ENCODE measurements at regions not wholly inside any gene's neighbourhood (a gene's known extent, or its start where the extent isn't known, plus 50 kb on each side); places are given as distances from the start of the nearest gene placed in this dataset.

DNA sequence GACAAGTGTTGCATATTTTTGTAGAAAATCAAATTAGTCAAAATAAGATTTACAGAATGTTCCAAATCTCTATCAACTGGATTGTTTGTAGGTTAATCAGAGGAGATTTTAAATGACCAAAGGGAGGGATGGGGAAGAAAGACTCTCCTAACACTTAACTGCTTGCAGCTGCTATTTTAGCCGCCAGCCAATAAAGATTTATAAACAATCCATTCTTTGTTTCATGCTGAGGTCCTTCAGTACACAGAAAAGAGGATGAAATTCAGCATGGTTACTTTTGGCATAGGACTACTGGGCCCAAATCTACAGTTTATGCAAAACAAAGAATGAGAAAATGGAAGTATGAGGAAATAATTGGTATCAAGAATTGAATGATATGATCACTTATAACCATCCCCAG lies 86.4 kb upstream of the FN1 start:
- DNase-seq (ENCODE audit: low read depth) = no peak
- TF ChIP-seq, protein P1, sequence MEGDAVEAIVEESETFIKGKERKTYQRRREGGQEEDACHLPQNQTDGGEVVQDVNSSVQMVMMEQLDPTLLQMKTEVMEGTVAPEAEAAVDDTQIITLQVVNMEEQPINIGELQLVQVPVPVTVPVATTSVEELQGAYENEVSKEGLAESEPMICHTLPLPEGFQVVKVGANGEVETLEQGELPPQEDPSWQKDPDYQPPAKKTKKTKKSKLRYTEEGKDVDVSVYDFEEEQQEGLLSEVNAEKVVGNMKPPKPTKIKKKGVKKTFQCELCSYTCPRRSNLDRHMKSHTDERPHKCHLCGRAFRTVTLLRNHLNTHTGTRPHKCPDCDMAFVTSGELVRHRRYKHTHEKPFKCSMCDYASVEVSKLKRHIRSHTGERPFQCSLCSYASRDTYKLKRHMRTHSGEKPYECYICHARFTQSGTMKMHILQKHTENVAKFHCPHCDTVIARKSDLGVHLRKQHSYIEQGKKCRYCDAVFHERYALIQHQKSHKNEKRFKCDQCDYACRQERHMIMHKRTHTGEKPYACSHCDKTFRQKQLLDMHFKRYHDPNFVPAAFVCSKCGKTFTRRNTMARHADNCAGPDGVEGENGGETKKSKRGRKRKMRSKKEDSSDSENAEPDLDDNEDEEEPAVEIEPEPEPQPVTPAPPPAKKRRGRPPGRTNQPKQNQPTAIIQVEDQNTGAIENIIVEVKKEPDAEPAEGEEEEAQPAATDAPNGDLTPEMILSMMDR (IDR thresholded peaks at IDR 0.05; ENCODE audit: low read depth, low read length, missing control alignments) = no peak
- no peak overlapping the region for H3K4me3 ChIP-seq (ENCODE audit: low read depth, low read length)

DNA sequence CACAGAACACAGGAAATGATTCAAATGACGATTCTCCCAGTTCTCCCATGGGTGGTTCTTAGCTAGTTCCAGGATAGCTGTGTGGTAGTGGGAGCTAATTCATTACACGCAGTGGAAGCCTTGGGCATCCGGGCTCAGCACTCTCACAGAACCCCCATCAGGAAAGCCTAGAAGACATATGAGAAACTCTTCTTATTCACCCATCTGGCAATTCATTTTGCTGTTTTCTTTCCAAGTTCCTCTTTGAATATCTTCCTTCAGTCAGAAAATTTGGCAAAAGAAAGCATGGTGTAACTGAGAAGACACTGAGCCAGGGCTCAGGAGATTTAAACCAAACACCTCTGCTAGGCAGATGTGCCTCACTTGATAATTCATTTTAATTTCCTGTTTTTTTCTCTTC lies 85.2 kb upstream of the FN1 start:
- H3K4me3 ChIP-seq (ENCODE audit: low read depth, low read length) = no peak overlapping the region
- TF ChIP-seq, protein P1 (IDR thresholded peaks at IDR 0.05; ENCODE audit: low read depth, low read length, missing control alignments) = no peak
- DNase-seq (ENCODE audit: low read depth) = no peak

DNA sequence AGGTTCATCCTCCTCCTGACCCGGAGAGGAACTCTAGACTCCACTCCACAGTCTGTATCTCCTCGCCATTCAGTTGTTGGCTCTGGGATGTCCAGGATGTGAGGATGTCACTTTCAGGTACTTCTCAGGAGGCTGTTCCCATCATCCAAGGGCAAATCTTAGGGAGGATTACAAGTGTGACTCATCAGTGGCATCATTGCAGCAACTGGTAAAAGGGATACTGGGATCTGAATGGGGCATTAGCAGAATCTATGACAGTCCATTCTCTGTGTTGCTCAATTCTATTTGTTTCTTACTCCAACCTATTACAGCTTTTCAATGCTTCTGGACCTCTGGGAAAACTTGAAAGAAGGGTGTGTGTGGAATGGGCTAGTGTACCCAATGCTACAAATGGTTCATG lies 81.5 kb upstream of the FN1 start:
- H3K4me3 ChIP-seq (ENCODE audit: low read depth, low read length) = no peak overlapping the region
- TF ChIP-seq, protein P1 (IDR thresholded peaks at IDR 0.05; ENCODE audit: low read depth, low read length, missing control alignments) = no peak
- DNase-seq (ENCODE audit: low read depth) = no peak

DNA sequence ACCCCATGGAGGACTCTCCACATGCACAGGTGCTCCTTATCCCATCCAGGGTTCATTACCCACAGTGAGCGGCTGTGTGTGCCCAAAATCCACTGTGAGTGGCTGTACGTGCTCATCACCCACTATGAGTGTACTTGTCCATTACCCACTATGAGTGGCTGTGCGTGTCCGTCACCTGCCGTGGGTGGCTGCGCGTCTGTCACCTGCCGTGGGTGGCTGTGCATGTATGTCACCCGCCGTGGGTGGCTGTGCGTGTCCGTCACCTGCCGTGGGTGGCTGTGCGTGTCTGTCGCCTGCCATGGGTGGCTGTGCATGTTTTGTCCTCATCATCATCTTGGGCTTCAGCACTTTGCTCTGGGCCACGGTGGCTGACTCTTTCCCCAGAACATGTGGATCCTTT lies 78.6 kb upstream of the FN1 start:
- no peak overlapping the region for H3K4me3 ChIP-seq (ENCODE audit: low read depth, low read length)
- TF ChIP-seq, protein P1 (IDR thresholded peaks at IDR 0.05; ENCODE audit: low read depth, low read length, missing control alignments) = no peak
- DNase-seq (ENCODE audit: low read depth) = no peak

DNA sequence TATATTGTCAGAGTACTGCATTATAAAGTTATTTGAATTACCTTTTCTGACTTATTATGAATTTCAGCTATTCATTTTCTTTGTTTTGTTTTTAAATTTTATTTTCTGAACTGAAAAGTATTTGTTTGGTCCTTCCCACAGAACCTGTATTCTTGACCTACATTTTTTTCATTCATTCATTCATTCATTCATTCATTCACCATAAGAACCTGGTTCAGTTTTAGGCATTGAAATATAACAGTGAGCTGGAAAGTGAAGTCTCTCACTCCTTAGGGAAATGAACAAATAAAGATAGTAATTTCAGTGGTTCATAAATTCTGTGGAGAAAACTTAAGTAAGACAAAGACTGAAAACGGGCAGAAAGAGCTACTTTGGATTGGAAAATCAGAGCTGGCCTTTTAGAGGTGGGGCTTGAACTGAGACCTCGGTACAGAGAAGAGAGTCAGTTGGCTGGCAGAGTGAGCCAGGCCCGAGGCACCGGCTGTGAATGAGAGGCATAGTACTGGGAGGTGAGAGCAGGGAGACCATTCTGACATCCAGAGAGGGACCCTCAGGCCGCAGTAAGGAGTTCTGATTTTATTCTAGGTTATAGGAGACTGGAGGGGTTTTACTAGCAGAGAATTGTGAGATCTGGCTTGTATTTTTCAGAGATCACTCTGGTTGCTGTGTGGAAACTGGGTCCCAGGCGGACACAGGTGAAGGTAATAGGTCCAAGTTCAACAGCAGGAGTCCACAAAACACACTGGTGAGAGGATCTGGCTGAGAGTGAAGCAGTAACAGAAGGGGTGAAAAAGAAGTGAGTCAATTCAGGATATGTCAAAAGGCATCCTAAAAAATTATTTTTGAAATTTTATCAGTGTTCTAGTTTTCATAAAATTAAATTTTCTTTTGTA lies 75.8 kb upstream of the FN1 start:
- H3K4me3 ChIP-seq (ENCODE audit: low read depth, low read length) = no peak overlapping the region
- no peak for DNase-seq (ENCODE audit: low read depth)

DNA sequence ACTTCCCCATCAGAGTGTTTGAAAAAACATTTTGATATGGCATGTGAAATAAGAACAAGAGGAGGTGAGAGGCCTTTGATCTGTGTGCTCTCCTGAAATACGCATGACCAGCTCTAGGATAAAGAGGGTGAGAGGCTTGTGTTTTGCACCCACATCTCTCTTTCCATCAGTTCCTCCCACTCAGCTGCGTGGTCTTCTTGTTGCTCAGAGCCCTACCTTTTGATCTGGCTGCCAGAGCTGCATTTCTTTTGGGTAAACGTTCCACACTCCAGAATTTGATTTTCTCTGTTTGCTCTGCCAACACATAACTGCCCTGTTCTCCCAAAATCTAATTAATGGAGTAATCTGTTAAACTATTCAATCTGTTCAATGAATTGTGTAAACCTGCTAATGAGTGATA lies 72.0 kb upstream of the FN1 start:
- TF ChIP-seq, protein P1 (IDR thresholded peaks at IDR 0.05; ENCODE audit: low read depth, low read length, missing control alignments) = no peak
- H3K4me3 ChIP-seq (ENCODE audit: low read depth, low read length) = no peak overlapping the region
- DNase-seq (ENCODE audit: low read depth) = no peak

More for the DNA sequence above, 75.8 kb upstream of the FN1 start:
- TF ChIP-seq, protein P1 (IDR thresholded peaks at IDR 0.05; ENCODE audit: low read depth, low read length, missing control alignments) = no peak

DNA sequence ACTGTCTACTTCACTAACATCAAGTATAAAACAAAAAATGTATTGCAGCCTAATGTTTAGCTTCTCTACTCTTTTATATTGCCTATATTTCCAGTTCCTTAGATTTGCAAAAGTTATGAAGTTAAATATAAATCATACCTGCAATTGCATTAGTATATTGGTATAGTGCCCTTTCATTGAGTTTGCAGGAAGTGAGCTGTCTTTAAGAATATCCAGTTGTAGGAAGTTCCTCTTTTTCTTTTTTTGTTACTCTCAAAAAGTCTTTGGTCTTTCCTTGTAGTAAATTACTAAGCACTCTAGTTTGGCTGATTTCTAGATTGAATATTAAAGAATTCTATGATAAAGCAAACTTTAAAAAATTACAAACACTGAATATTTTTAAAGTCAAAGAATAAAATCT lies 71.3 kb upstream of the FN1 start:
- no peak for DNase-seq (ENCODE audit: low read depth)
- TF ChIP-seq, protein P1 (IDR thresholded peaks at IDR 0.05; ENCODE audit: low read depth, low read length, missing control alignments) = no peak
- H3K4me3 ChIP-seq (ENCODE audit: low read depth, low read length) = no peak overlapping the region

Data from GM12864 (cell line).